Fibroblast of the aortic adventitia (primary cell): ENCODE measurements at regions not wholly inside any gene's neighbourhood (a gene's known extent, or its start where the extent isn't known, plus 50 kb on each side); places are given as distances from the start of the nearest gene placed in this dataset.

ENCODE experiments used
- DNase-seq: peaks from one replicate; pipeline ENCODE4 v3.0.0-alpha.2; 2010; ENCODE audit warnings: low read depth
- H3K4me3 ChIP-seq: 2 replicates; pipeline ENCODE4 v1.5.1; 2011; ENCODE audit warnings: low read depth, mild to moderate bottlenecking, control low read depth, low read length, moderate library complexity
- CTCF ChIP-seq: IDR thresholded peaks from 2 replicates; pipeline ENCODE4 v1.5.1; 2011; ENCODE audit warnings: mild to moderate bottlenecking, low read length, control low read depth, inconsistent platforms; ENCODE audit not compliant: insufficient read depth

GRCh38 chr22:27060190-27060589 lies 402.8 kb downstream of the MIAT start:
- H3K4me3 ChIP-seq, result no peak overlapping the region
- DNase-seq, result no peak
- no peak for TF ChIP-seq CTCF

- TF ChIP-seq CTCF, result no peak
- no peak overlapping the region for H3K4me3 ChIP-seq
- DNase-seq, result no peak
Measured at GRCh38 chr22:27062910-27063309, 405.5 kb downstream of the MIAT start.

GRCh38 chr22:27063406-27063805 lies 406.0 kb downstream of the MIAT start:
- no peak for TF ChIP-seq CTCF

GRCh38 chr22:27063841-27064240 lies 406.5 kb downstream of the MIAT start:
- TF ChIP-seq CTCF, result no peak
- no peak overlapping the region for H3K4me3 ChIP-seq

More at GRCh38 chr22:27063406-27063805, 406.0 kb downstream of the MIAT start:
- no peak overlapping the region for H3K4me3 ChIP-seq
- DNase-seq, result peak; percentile 7

GRCh38 chr22:27064386-27064785 lies 407.0 kb downstream of the MIAT start:
- no peak for TF ChIP-seq CTCF
- no peak for DNase-seq
- no peak overlapping the region for H3K4me3 ChIP-seq

More at GRCh38 chr22:27063841-27064240, 406.5 kb downstream of the MIAT start:
- no peak for DNase-seq

- no peak overlapping the region for H3K4me3 ChIP-seq
- TF ChIP-seq CTCF, result no peak
- no peak for DNase-seq
Measured at GRCh38 chr22:27065279-27065678, 407.9 kb downstream of the MIAT start.

GRCh38 chr22:27066856-27067255 lies 409.5 kb downstream of the MIAT start:
- no peak for DNase-seq
- TF ChIP-seq CTCF, result no peak
- H3K4me3 ChIP-seq, result no peak overlapping the region
